ENCODE measurements at regions not wholly inside any gene's neighbourhood (a gene's known extent, or its start where the extent isn't known, plus 50 kb on each side); places are given as distances from the start of the nearest gene placed in this dataset.
"Not testable (repeated sequence)": the region's sequence is repeated elsewhere in the genome, so short reads cannot be mapped to it uniquely, and the experiment has no call there.

DNA sequence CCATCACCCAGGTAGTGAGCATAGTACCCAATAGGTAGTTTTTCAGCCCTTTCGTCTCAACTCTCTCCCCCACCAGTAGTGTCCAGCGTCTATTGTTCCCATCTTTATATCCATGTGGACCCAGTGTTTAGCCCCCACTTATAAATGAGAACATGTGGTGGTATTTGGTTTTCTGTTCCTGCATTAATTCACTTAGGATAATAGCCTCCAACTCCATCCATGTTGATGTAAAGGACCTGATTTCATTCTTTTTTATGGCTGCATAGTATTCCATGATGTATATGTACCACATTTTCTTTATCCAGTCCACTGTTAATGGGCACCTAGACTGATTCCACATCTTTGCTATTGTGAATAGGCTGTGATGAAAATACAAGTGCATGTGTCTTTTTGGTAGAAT, 51.3 kb downstream of the NACA2 start:
- not testable (repeated sequence) for DNase-seq (ENCODE audit: low read depth in 2 of 3, low spot score in 2 of 3)

DNA sequence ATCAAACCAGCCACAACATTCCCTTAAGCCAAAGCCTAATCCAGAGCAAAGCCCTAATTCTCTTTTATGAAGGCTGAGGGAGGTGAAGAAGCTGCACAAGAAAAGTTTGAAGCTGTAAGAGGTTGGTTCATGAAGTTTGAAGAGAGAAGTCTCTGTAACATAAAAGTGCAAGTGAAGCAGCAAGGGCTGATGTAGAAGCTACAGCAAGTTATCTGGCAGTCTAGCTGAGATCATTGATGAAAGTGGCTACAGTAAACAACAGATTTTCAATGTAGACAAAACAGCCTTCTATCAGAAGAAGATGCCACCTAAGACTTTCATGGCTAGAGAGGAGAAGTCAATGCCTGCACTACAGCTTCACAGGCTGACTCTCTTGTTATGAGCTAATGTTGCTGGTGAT, 52.5 kb downstream of the NACA2 start:
- DNase-seq (ENCODE audit: low read depth in 2 of 3, low spot score in 2 of 3) = no peak

- DNase-seq (ENCODE audit: low read depth in 2 of 3, low spot score in 2 of 3) = no peak
These were observed 53.7 kb downstream of the NACA2 start for GRCh38 chr17:61537264-61537771.

DNA sequence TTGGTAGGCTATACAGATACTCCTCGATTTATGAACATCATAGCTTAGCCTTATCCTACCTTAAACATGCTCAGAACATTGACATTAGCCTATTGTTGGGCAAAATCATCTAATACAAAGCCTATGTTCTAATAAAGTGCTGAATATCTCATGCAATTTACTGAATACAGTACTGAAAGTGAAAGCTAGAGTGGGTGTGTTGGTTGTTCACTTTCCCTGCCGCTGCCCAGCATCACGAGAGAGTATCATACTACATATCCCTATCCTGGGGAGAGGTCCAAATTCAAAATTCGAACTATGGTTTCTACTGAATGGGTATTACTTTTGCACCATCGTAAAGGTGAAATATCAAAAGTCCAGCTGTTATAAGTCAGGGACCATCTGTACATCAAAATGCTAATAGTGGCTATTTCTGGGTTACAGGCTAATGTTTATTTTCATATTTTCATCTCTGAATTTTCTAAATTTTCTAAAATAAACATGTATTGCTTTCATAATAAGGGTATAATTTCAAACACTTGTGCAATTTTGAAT, 54.5 kb downstream of the NACA2 start:
- peak in 2 of 3 donors; percentile 2 to 15 for DNase-seq (ENCODE audit: low read depth in 2 of 3, low spot score in 2 of 3)
